GM19035 (cell line): ENCODE measurements at regions not wholly inside any gene's neighbourhood (a gene's known extent, or its start where the extent isn't known, plus 50 kb on each side); places are given as distances from the start of the nearest gene placed in this dataset.
"Not testable (repeated sequence)": the region's sequence is repeated elsewhere in the genome, so short reads cannot be mapped to it uniquely, and the experiment has no call there.

ENCODE experiments used
- ATAC-seq: cut with Tn5 transposase; IDR thresholded peaks from one replicate; pipeline ENCODE4 v1.9.1; 2021; ENCODE audit not compliant: unreplicated experiment

- no peak for ATAC-seq
These were observed 399.8 kb upstream of the MAN1A1 start for GRCh38 chr6:119749335-119749734.

- not testable (repeated sequence) for ATAC-seq
These were observed 399.0 kb upstream of the MAN1A1 start for GRCh38 chr6:119748535-119748934.

GRCh38 chr6:119742188-119742803 lies 392.7 kb upstream of the MAN1A1 start:
- ATAC-seq: peak; percentile 86

GRCh38 chr6:119739769-119740168 lies 390.2 kb upstream of the MAN1A1 start:
- ATAC-seq: no peak

- ATAC-seq: no peak
These were observed 388.9 kb upstream of the MAN1A1 start for GRCh38 chr6:119738425-119738824.

- no peak for ATAC-seq
These were observed 386.9 kb upstream of the MAN1A1 start for GRCh38 chr6:119736296-119737021.

- ATAC-seq: no peak
These were observed 386.0 kb upstream of the MAN1A1 start for GRCh38 chr6:119735530-119735929.

GRCh38 chr6:119734227-119734626 lies 384.7 kb upstream of the MAN1A1 start:
- no peak for ATAC-seq

- peak; percentile 82 for ATAC-seq
These were observed 379.4 kb upstream of the MAN1A1 start for GRCh38 chr6:119728935-119729334.

- ATAC-seq: no peak
These were observed 378.7 kb upstream of the MAN1A1 start for GRCh38 chr6:119728220-119728750.

- ATAC-seq: no peak
These were observed 378.1 kb upstream of the MAN1A1 start for GRCh38 chr6:119727504-119728219.

- not testable (repeated sequence) for ATAC-seq
These were observed 377.4 kb upstream of the MAN1A1 start for GRCh38 chr6:119726912-119727311.

- no peak for ATAC-seq
These were observed 376.5 kb upstream of the MAN1A1 start for GRCh38 chr6:119726086-119726485.

GRCh38 chr6:119720160-119720559 lies 370.6 kb upstream of the MAN1A1 start:
- ATAC-seq: no peak

- ATAC-seq: no peak
These were observed 368.4 kb upstream of the MAN1A1 start for GRCh38 chr6:119717942-119718341.

- no peak for ATAC-seq
These were observed 367.2 kb upstream of the MAN1A1 start for GRCh38 chr6:119716668-119717270.

- ATAC-seq: no peak
These were observed 364.3 kb upstream of the MAN1A1 start for GRCh38 chr6:119713903-119714302.

GRCh38 chr6:119686644-119687043 lies 337.1 kb upstream of the MAN1A1 start:
- ATAC-seq: no peak

- no peak for ATAC-seq
These were observed 336.7 kb upstream of the MAN1A1 start for GRCh38 chr6:119686240-119686639.

- ATAC-seq: no peak
These were observed 334.1 kb upstream of the MAN1A1 start for GRCh38 chr6:119683671-119684070.

- no peak for ATAC-seq
These were observed 333.5 kb upstream of the MAN1A1 start for GRCh38 chr6:119683031-119683430.
